ENCODE measurements at regions not wholly inside any gene's neighbourhood (a gene's known extent, or its start where the extent isn't known, plus 50 kb on each side); places are given as distances from the start of the nearest gene placed in this dataset.

DNA sequence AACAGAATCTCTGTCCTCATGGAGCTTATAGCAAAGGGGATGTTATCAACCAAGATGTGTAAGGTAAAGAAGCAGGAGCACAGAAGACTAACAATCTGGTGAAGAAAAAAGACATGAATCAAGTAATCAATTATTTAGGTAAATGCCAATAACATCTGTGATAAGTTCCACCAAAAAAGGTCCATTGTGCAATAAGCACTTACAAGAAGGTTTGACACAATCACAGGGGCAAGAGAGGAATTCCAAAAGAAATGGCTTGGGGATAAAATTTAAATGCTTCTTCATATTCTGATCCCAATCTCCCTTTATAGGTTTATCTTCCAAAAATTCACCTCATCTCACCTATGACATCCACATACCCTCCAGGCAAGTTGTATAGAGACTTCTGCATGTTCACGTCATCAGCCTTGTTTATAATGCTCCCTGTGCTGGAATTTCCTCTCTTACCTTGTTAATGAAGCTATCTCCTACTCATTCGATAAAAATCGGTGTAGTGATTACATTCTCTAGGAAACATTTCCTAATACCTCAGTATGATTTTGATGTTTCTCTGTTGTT is 53.6 kb upstream of the DPT start:
- no peak for DNase-seq (ENCODE audit: low read depth)

- peak; percentile 45 for DNase-seq (ENCODE audit: low read depth)
These were observed 54.6 kb upstream of the DPT start for GRCh38 chr1:168783458-168784210.

- peak; percentile 36 for DNase-seq (ENCODE audit: low read depth)
These were observed 57.7 kb upstream of the DPT start for GRCh38 chr1:168786476-168787330.

DNA sequence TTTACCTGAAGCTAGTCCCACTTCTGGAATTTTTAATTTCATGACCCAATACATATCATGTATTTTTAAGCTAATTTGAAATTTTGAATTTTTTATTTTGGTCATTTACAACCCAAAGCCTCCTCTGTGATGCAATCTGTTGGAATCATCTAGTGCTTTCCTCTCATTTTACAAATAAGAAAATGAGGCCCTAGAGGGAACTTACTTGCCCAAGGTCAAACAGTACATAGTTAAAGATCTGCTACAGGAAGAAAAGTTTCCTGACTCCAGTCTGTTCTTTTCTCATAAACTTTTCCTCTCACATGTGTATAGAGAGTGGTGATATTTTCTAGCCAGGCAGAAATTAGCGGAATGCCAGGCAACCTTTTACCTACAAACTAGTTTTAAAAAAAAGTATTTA is 59.3 kb upstream of the DPT start:
- no peak for DNase-seq (ENCODE audit: low read depth)

GRCh38 chr1:168789501-168789900 is 60.5 kb upstream of the DPT start:
- DNase-seq (ENCODE audit: low read depth): no peak

GRCh38 chr1:168792142-168792541 is 63.1 kb upstream of the DPT start:
- DNase-seq (ENCODE audit: low read depth): no peak

GRCh38 chr1:168792592-168793125 is 63.7 kb upstream of the DPT start:
- DNase-seq (ENCODE audit: low read depth): no peak

DNA sequence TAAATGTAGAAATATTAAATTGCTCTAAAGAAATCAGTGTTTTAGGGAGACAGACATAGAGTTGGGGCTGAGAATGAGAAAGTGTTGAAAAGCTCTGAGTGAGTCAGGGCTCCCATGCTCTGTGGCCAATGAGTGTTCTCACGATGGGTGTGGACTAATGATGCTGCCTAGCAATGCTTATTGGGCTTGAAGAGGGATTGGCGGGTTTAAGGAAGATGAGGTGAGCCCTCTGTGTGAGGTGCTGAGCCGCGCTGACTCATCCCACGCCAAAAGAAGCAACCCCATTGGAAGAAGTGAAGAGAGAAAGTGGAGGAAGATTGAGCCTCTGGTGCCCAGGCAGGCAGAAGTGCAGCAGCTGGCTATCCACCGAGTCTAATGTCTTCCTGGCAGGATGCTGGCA is 65.1 kb upstream of the DPT start:
- DNase-seq (ENCODE audit: low read depth): no peak

- DNase-seq (ENCODE audit: low read depth): no peak
These were observed 66.7 kb upstream of the DPT start for GRCh38 chr1:168795681-168796080.

GRCh38 chr1:168799927-168800605 is 71.1 kb upstream of the DPT start:
- DNase-seq (ENCODE audit: low read depth): no peak

DNA sequence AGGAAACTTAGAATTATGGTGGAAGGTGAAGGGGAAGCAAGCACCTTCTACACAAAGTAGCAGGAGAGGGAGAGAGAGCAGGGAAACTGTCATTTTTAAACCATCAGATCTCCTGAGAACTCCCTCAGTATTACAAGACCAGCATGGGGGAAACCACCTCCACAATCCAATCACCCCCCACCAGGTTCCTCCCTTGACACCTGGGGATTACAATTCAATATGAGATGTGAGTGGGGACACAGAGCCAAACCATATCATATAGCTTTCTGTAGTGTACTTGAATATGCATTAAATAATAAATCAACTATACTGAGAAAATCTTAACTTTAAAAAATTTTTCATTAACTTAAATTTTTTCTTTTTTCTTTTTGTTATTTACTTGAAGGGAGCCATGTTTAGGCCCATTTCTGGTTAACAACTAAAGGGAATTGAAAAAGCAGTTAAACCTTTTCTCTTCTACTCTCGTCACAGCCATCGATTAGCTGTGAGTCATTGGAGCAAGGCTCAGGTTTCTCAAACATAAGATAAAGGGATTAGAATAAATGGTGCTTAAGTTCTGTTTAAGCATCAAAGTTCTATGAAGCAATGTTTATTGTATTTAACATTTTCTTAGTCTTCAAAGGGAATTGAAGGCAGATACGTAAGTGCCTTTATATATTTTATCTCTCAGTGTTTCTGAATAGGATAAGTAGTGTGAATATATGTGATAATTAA is 72.2 kb upstream of the DPT start:
- no peak for DNase-seq (ENCODE audit: low read depth)

DNA sequence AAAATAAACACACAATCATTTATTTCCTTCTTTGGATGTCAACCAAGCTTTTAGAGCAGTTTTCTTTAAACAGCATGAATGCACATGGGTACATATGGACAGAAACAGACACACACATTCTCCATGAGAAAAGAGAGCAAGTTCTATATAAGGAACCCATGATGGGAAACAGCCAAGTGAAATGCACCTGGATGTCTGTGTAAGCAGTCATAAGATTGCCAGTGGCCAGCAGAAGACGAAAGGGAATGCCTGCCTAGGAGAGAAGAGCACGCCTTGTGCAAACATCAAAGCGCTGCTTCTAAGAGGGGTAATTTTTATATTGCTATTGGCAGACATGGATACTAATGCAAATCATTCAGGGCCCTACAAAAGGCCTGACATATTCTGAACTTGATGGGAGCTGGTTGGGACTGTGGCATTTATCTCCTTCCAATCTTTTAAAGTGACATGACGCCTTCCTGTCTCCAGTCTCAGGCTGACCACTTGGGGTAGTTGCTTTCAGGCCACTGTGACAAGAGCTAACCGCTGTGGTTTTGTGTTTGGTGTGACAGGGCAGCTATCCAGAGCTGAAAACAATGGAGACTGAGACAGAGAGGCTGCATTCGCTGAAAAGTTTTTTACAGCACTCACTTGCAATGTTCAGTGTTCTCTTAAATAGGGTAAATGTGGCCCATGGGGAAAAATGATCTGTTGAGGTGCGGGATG is 75.0 kb upstream of the DPT start:
- DNase-seq (ENCODE audit: low read depth): peak; percentile 48

- DNase-seq (ENCODE audit: low read depth): no peak
These were observed 77.9 kb upstream of the DPT start for GRCh38 chr1:168806952-168807351.

DNA sequence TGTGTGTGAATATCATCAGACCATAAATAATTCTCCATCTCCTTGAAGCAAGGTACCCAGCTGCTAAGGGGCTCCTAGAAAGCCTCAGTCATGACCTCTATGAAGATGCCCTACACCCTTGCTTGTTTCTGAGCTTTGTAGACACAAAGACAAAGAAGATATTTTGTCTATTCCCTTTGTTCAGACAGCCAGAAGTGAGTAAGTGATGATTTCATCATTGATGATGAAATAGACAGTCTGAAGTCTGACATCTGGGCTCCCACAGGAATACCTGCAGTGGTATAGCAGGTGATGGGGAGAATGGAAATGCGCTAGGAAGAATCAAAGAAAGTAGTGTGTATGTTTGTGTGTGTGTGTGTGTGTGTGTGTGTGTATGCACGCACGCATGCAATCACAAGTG is 82.2 kb upstream of the DPT start:
- DNase-seq (ENCODE audit: low read depth): no peak

DNA sequence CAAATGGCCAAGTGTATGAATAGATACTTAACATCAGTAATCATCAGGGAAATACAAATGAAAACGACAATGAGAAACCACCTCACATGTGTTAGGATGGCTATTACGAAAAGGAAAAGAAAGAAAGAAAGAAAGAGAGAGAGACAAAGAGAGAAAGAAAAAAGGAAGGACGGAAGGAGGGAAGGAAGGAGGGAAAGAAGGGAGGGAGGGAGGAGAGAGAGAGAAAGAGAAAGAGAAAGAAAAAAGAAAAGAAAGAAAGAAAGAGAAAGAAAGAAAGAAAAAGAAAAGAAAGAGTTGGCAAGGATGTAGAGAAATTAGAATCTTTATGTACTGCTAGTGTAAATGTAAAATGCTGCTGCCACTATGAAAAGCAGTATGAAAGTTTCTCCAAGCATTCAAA is 90.7 kb upstream of the DPT start:
- no peak for DNase-seq (ENCODE audit: low read depth)

- DNase-seq (ENCODE audit: low read depth): no peak
These were observed 92.4 kb upstream of the DPT start for GRCh38 chr1:168821434-168821833.

GRCh38 chr1:168822911-168823310 is 93.9 kb upstream of the DPT start:
- no peak for DNase-seq (ENCODE audit: low read depth)

DNA sequence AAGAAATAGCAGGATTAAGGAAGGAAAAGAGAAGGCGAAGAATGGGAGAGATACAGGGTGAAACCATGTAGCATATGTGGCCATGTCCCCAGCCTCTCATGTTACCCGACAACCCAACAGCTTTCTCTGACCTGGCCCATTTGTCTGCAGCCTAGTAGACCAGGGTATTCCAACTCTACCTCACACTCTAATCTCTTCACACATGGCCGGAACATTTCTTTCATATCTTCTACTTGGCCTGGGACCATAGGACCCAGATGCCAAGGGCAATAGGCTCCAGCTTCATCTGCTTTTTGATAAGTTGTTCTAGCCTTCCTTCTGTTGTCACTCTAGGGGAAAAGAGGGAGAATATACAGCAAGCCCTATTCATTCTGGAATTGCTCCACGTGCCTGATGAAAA is 95.0 kb upstream of the DPT start:
- DNase-seq (ENCODE audit: low read depth): no peak

DNA sequence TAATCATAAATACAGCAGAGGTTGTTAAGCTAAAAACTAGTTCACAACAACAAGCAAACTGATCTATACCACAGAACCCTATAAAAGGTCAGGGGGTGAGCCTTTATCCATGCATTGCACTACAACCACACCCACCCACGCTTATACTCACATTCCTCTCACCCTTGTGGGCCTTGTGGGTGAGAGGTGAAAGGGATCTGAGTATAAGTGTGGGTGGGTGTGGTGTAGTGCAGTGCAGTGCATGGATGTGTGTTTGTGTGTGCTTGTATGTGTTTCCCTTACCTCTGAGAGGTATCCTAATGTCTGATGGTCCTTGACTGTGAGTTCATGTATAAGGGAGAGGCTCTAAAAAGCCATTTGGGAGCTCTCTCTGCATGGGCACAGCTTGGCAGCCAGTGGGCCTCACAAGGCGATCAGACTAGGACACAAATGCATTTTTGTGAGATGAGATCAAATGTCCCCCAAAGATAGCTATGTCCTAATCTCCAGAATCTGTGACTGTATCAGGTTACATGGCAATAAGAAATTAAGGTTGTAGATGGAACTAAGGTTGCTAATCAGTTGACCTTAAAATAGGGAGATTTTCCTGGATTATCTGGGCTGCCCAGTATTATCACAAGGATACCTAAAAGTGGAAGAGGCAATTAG is 95.5 kb upstream of the DPT start:
- peak; percentile 3 for DNase-seq (ENCODE audit: low read depth)

DNA sequence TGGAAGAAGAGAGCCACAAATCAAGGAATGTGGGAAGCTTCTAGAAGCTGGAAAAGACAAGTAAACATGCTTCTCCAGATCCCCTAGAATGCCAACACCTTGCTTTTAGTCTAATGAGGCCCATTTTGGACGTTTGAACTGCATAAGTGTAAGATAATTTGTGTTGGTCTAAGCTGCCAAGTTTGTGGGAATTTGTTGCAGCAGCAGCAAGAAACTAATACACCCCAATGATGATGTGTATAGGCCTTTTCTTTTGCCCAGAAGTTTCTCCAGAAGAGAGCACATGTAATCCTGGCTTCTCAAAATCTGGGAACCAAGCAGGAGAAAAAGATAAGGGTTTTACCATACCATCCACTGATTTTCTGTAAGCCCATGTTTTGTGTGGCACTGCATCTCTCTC is 96.1 kb upstream of the DPT start:
- no peak for DNase-seq (ENCODE audit: low read depth)
